Thymus (tissue), 11 donors: ENCODE measurements at regions not wholly inside any gene's neighbourhood (a gene's known extent, or its start where the extent isn't known, plus 50 kb on each side); places are given as distances from the start of the nearest gene placed in this dataset.

Experiments used
- DNase-seq, 9 donors: peaks; one replicate each; pipeline ENCODE4 v3.0.0-alpha.2; 2013; ENCODE audit warnings: low spot score in 9 of 9, low read depth in 6 of 9, missing footprints in 1 of 9
- H3K27ac ChIP-seq, 2 donors: one replicate each; pipeline ENCODE4 v1.5.1; 2013; ENCODE audit warnings: control low read depth in 1 of 2, low read depth in 1 of 2, low read length in 1 of 2, mild to moderate bottlenecking in 1 of 2, moderate library complexity in 1 of 2
- H3K27me3 ChIP-seq, 2 donors: one replicate each; pipeline ENCODE4 v1.5.1; 2013; ENCODE audit warnings: low read length in 1 of 2; ENCODE audit not compliant: control insufficient read depth in 2 of 2, insufficient read depth in 1 of 2
- H3K36me3 ChIP-seq, 2 donors: one replicate each; pipeline ENCODE4 v1.5.1; 2013; ENCODE audit warnings: low read length in 1 of 2, mild to moderate bottlenecking in 1 of 2, moderate library complexity in 1 of 2; ENCODE audit not compliant: control insufficient read depth in 2 of 2, insufficient read depth in 2 of 2
- H3K4me1 ChIP-seq, 2 donors: one replicate each; pipeline ENCODE4 v1.5.1; 2013; ENCODE audit warnings: low read length in 2 of 2; ENCODE audit not compliant: control insufficient read depth in 2 of 2, insufficient read depth in 2 of 2
- H3K4me3 ChIP-seq, 2 donors: one replicate each; pipeline ENCODE4 v1.5.1; 2013; ENCODE audit warnings: low read length in 2 of 2, control low read depth in 1 of 2, mild to moderate bottlenecking in 1 of 2
- H3K9me3 ChIP-seq, 2 donors: one replicate each; pipeline ENCODE4 v1.5.1; 2013; ENCODE audit warnings: low read length in 1 of 2, mild to moderate bottlenecking in 1 of 2; ENCODE audit not compliant: control insufficient read depth in 2 of 2, insufficient read depth in 1 of 2
- WGBS: extraction: QIAGEN DNeasy Blood & Tissue Kit; methylation state at CpG from one replicate; pipeline ENCODE4 v1.1.7; 2013; 5-methylcytosine and 5-hydroxymethylcytosine counted together
- donor health status: healthy.

DNA sequence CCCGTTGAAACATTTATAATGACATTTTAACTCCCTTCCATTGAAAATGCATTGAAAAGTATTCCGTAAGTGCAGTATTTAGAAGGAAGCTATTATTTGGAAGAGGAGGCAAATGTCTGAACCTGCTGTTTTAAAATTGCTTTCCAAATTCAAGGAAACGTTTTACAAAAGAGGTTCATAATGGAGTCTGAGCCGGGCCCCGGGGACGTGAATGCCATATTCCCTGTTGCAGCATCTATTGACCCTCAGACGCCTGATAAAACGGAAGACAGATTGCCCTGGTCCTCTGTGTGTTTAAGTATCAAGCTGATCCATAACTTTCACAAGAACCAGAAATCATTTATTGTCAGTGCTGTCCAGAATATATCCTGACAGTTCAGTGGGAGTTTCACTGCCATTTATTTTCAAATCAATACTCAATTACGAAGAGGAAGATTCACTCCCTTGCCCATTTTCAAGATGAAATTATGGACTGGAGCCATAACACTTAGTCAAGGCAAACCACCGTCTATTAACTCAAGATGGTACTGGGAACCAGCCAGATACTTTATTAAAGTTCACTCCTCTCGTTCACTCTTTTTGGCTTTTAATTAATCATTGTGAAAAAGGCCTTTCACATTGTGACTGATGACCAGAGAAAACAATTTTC, 435.7 kb upstream of the PFKP start:
- 93% methylated on average over 11 of the region's 11 CpGs for WGBS
- no peak for DNase-seq
- H3K27me3 ChIP-seq = no peaks in the 10 kb centered on the region
- H3K9me3 ChIP-seq = no peaks in the 10 kb centered on the region
- H3K36me3 ChIP-seq = no peaks in the 10 kb centered on the region
- H3K4me1 ChIP-seq = no peaks in the 10 kb centered on the region
- H3K4me3 ChIP-seq = no peak overlapping the region
- no peak overlapping the region for H3K27ac ChIP-seq

DNA sequence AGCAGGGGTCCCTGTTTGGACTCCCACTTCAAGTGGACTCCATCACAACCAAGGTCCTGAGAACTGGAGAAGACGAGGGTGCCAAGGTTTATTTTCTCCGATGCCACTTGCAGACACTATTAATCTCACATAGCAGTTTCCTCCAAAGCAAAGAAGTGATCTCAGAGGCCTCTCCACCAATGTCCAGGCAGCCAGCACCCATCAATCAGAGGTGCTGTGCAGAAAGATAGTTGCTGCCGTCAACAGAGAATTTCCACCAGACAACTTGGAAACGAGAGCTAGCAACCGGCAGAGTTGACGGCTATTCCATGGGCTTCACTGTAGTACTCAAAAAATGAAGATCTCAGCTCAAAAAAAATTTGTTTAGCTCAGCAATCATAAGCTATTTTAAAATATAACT, 438.6 kb upstream of the PFKP start:
- H3K27ac ChIP-seq = no peak overlapping the region
- H3K4me1 ChIP-seq = no peaks in the 10 kb centered on the region
- H3K36me3 ChIP-seq = no peaks in the 10 kb centered on the region
- H3K27me3 ChIP-seq = no peaks in the 10 kb centered on the region
- no peak overlapping the region for H3K4me3 ChIP-seq
- 92% methylated on average over 6 of the region's 6 CpGs for WGBS
- DNase-seq = no peak
- H3K9me3 ChIP-seq = no peaks in the 10 kb centered on the region

DNA sequence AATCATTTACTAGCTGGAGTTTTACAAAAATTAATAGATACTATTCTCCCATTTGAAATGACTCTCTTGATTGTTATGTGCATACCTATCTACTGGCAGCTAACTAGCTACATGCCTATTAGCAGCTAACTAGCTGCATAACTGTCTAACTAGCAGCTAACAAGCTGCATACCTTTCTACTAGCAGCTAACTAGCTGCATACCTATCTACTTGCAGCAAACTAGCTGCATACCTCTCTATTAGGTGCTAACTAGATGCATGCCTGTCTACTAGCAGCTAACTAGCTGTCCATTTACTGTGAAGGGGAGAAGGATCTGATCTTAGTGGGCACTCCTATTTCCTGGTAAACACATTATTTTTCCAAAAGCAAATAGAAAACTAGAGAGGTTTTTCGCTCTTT, 439.4 kb upstream of the PFKP start:
- DNase-seq = no peak
- 91% methylated on average over 1 of the region's 1 CpG for WGBS
- no peaks in the 10 kb centered on the region for H3K9me3 ChIP-seq
- H3K27me3 ChIP-seq = no peaks in the 10 kb centered on the region
- no peak overlapping the region for H3K27ac ChIP-seq
- H3K36me3 ChIP-seq = no peaks in the 10 kb centered on the region
- H3K4me1 ChIP-seq = no peaks in the 10 kb centered on the region
- no peak overlapping the region for H3K4me3 ChIP-seq

DNA sequence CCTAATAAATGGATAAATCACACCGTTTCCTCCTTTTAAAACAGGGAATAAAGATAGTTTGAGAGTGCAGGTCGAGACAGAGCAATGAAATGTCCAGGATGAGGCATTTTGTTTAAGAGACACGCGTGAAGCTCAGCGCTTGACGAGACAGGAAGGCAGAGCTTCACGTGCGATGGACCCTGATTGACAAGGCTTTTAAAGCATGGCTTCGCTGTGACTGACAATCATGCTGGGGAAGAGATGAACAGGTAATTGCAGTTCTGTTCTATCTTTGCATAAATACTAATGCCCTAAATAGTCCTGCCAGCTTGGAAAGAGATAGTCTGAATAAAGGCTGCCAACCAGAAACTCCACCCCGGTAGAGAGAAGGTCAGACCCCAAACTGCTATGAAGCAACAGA, 442.3 kb upstream of the PFKP start:
- H3K9me3 ChIP-seq = no peaks in the 10 kb centered on the region
- no peak for DNase-seq
- WGBS = 89% methylated on average over 10 of the region's 10 CpGs

DNA sequence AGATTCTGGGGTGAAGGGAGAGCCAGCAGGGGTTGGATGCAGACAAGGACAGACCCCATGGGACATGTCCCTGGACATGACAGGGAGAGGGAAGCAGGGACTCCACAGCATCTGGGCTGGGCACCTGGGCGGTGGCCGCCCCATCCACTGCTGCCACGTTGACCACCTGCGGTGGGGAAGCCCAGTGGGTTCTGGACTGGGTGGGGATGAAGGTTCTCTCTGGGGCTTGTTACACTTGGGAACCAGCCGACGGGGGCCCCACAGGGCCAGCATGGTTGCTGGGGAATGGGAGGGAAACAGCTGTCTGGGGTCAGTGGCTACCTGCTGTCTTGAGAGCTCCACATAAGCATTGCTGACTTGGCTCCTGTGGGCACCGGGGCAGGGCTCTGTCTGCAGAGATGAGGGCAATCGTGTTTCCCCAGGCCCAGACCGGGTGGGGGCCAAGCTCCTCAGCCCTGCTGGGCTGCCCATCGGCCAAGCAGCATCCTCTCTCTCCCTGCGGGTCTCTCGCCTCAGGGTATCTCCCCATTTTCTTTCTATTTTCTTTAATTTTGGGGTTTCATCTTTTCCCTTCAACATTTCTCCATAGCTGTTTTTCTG, 443.6 kb upstream of the PFKP start:
- Histone ChIP-seq H3K9me3 (no peaks in the 10 kb centered on the region), H3K36me3 (no peaks in the 10 kb centered on the region), H3K27ac (no peak overlapping the region), H3K4me3 (no peak overlapping the region), H3K27me3 (no peaks in the 10 kb centered on the region), H3K4me1 (no peaks in the 10 kb centered on the region)
- DNase-seq = no peak
- 94% methylated on average over 12 of the region's 12 CpGs for WGBS

More for the DNA sequence above, 442.3 kb upstream of the PFKP start:
- H3K4me1 ChIP-seq = no peaks in the 10 kb centered on the region
- no peaks in the 10 kb centered on the region for H3K36me3 ChIP-seq
- H3K27me3 ChIP-seq = no peaks in the 10 kb centered on the region
- no peak overlapping the region for H3K4me3 ChIP-seq
- H3K27ac ChIP-seq = no peak overlapping the region

DNA sequence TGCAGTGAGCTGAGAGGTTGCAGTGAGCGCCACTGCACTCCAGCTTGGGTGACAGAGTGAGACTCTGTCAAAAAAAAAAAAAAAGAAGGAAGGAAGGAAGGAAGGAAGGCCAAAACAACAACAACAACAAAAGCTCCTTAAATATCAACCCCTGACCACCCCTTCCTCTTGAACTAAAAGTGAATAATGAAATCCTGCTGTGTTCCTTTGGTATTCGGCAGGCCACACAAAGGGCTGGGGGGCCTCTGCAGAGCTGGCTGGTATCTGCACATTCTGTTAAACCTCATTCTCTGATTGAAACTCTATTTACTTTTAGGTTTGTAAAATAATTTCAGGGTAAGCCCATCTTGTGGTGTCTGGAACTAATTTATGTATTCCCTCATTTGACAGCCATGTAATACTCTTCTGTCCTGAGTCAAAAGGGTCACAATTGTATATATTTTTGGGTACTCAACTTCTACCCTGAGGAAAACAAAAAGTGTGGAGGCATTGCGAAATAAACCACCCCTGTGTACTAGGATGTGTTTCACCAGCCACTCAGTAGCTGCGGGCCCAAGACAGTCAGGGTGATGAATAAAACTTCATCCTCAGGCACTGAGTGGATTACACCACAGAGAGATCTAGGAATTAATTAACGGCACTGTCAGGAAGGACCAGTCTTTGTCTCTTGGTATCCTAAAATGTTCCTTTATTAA, 446.4 kb upstream of the PFKP start:
- Histone ChIP-seq H3K9me3 (no peaks in the 10 kb centered on the region), H3K4me1 (no peaks in the 10 kb centered on the region), H3K27ac (no peak overlapping the region), H3K36me3 (no peaks in the 10 kb centered on the region), H3K4me3 (no peak overlapping the region), H3K27me3 (no peaks in the 10 kb centered on the region)
- 84% methylated on average over 5 of the region's 5 CpGs for WGBS
- DNase-seq = no peak

DNA sequence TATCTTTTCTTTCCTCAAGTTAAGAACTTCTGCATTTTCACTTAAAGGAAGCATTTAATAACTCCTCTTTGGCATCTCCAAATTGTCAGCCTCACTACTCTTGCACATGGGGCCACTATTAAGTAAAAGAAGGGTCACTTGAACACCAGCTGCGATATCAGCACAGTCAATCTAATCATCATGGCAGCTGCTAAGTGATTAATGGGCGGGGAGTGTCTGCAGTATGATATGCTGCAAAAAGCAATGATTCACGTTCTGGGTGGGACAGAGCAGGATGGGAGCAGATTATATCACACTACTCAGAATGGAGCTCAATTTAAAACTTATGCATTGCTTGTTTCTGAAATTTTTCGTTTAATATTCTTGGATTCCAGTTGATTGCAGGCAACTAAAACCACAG, 447.4 kb upstream of the PFKP start:
- Histone ChIP-seq H3K4me1 (no peaks in the 10 kb centered on the region), H3K27me3 (no peaks in the 10 kb centered on the region), H3K4me3 (no peak overlapping the region), H3K9me3 (no peaks in the 10 kb centered on the region), H3K27ac (no peak overlapping the region), H3K36me3 (no peaks in the 10 kb centered on the region)
- WGBS = 53% methylated on average over 4 of the region's 4 CpGs
- DNase-seq = no peak

DNA sequence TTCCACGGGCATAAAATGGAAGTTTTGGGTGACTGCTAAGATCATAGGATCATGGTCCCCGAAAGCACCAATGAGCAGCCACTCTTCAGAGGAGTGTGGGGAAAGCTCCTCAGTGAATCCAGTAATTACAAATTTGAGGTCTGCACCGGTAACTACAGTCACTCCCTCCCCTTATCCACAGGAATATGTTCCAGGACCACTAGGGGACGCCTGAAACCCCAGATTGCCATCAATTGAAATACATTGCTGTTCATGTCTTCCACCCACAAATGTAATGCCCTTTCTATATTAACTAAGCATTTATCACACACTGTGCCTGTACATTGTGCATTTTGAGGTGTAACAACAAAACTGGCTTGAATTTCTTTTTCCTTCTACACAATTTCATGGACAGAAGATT, 447.9 kb upstream of the PFKP start:
- H3K9me3 ChIP-seq = no peaks in the 10 kb centered on the region
- no peak overlapping the region for H3K4me3 ChIP-seq
- DNase-seq = peak in 3 of 9 donors; percentile 1 to 27 (median 9)
- no peaks in the 10 kb centered on the region for H3K4me1 ChIP-seq
- H3K27ac ChIP-seq = no peak overlapping the region
- H3K27me3 ChIP-seq = no peaks in the 10 kb centered on the region
- WGBS = 50% methylated on average over 4 of the region's 4 CpGs
- no peaks in the 10 kb centered on the region for H3K36me3 ChIP-seq

DNA sequence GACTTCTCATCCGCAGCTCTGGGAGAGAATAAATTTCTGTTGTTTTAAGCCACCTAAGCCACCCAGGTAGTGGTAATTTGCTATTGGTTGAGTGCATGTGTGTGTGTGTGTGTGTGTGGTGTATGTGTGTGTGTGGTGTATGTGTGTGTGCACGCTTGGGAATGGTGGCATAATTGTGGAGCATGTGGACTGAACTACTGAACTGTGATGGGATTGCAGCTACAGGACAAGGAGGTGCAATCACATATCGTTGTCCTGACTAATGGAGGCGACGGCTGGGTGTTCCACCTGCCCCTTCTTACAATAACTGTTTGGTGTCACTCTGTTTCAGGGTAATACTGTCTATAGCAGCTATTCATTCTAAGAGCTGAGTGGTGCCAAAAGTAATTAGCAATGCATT, 448.7 kb upstream of the PFKP start:
- Histone ChIP-seq H3K27me3 (no peaks in the 10 kb centered on the region), H3K9me3 (no peaks in the 10 kb centered on the region), H3K27ac (no peak overlapping the region), H3K36me3 (no peaks in the 10 kb centered on the region), H3K4me1 (no peaks in the 10 kb centered on the region), H3K4me3 (no peak overlapping the region)
- no peak for DNase-seq
- 92% methylated on average over 5 of the region's 5 CpGs for WGBS
